ENCODE measurements at regions not wholly inside any gene's neighbourhood (a gene's known extent, or its start where the extent isn't known, plus 50 kb on each side); places are given as distances from the start of the nearest gene placed in this dataset.

- no peak for TF ChIP-seq CTCF (conservative IDR thresholded peaks at IDR 0.05)
- no peak overlapping the region for H3K4me3 Mint-ChIP-seq
- no peaks in the 10 kb centered on the region for H3K36me3 Mint-ChIP-seq
- H3K27ac Mint-ChIP-seq, result no peak overlapping the region
- DNase-seq (ENCODE audit: extremely low spot score, unreplicated experiment), result no peak
- H3K27me3 Mint-ChIP-seq, result peaks cover 13% of the 10 kb centered on the region
- H3K9me3 Mint-ChIP-seq, result no peaks in the 10 kb centered on the region
- peaks cover 6% of the 10 kb centered on the region for H3K4me1 Mint-ChIP-seq (ENCODE audit: unreplicated experiment)
Measured at GRCh38 chr20:21033817-21034216, 72.3 kb downstream of the LINC00237 start.

DNA sequence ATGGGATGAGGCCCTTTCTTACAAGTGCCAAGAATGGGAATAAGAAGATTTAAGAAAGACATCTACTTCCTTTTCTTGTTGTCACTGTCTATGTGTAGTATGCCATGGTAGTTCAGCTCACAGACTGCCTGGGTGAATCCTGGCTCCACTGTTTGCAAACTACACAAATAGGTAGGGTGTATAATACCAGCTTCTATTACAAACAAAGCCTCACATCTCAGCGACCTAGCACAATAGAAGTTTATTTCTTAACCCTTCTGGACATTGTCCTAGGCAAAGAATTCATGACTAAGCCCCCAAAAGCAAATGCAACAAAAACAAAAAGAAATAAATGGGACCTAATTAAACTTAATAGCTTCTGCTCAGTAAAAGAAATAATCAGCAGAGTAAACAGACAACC lies 74.5 kb downstream of the LINC00237 start:
- no peaks in the 10 kb centered on the region for H3K36me3 Mint-ChIP-seq
- no peak for TF ChIP-seq CTCF (conservative IDR thresholded peaks at IDR 0.05)
- peaks cover 11% of the 10 kb centered on the region for H3K4me1 Mint-ChIP-seq (ENCODE audit: unreplicated experiment)
- peaks cover 13% of the 10 kb centered on the region for H3K27me3 Mint-ChIP-seq
- no peak overlapping the region for H3K27ac Mint-ChIP-seq
- no peaks in the 10 kb centered on the region for H3K9me3 Mint-ChIP-seq
- H3K4me3 Mint-ChIP-seq, result no peak overlapping the region
- DNase-seq (ENCODE audit: extremely low spot score, unreplicated experiment), result no peak

- Mint-ChIP-seq H3K4me3 (no peak overlapping the region), H3K9me3 (no peaks in the 10 kb centered on the region), H3K27ac (peak overlapping the region; percentile 12), H3K27me3 (peaks cover 11% of the 10 kb centered on the region), H3K4me1 (ENCODE audit: unreplicated experiment) (peaks cover 11% of the 10 kb centered on the region), H3K36me3 (no peaks in the 10 kb centered on the region)
- no peak for DNase-seq (ENCODE audit: extremely low spot score, unreplicated experiment)
- TF ChIP-seq CTCF (conservative IDR thresholded peaks at IDR 0.05), result no peak
Measured at GRCh38 chr20:21029341-21029740, 76.8 kb downstream of the LINC00237 start.

GRCh38 chr20:21028921-21029320 lies 77.2 kb downstream of the LINC00237 start:
- H3K27ac Mint-ChIP-seq, result peak overlapping the region; percentile 12
- no peak for DNase-seq (ENCODE audit: extremely low spot score, unreplicated experiment)
- H3K4me1 Mint-ChIP-seq (ENCODE audit: unreplicated experiment), result peaks cover 11% of the 10 kb centered on the region

DNA sequence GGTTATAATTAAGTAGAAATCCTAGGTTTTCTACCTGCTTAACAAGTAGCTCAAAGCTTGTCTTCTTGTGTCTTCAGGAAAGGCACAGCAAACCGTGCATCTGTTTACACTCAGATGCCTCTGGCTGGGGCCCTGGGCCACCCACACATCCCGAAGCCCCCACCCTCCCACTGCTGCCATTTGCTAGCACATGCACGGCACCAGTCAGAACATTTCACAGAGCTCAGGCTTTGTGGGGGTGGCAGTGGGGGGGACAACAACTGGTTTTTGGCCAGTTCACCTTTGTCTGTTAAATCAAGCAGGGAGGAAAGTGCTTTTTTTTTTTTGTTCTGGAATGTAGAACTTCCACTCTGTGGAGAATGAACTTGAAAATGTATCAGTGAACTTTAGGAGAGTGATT lies 77.7 kb downstream of the LINC00237 start:
- no peaks in the 10 kb centered on the region for H3K9me3 Mint-ChIP-seq
- H3K36me3 Mint-ChIP-seq, result no peaks in the 10 kb centered on the region
- no peak overlapping the region for H3K4me3 Mint-ChIP-seq
- no peak for TF ChIP-seq CTCF (conservative IDR thresholded peaks at IDR 0.05)
- DNase-seq (ENCODE audit: extremely low spot score, unreplicated experiment), result no peak
- peaks cover 11% of the 10 kb centered on the region for H3K4me1 Mint-ChIP-seq (ENCODE audit: unreplicated experiment)
- peaks cover 10% of the 10 kb centered on the region for H3K27me3 Mint-ChIP-seq
- no peak overlapping the region for H3K27ac Mint-ChIP-seq

More at GRCh38 chr20:21028921-21029320, 77.2 kb downstream of the LINC00237 start:
- TF ChIP-seq CTCF (conservative IDR thresholded peaks at IDR 0.05), result no peak
- Mint-ChIP-seq H3K36me3 (no peaks in the 10 kb centered on the region), H3K9me3 (no peaks in the 10 kb centered on the region), H3K4me3 (no peak overlapping the region), H3K27me3 (peaks cover 10% of the 10 kb centered on the region)

GRCh38 chr20:21027569-21027968 lies 78.6 kb downstream of the LINC00237 start:
- peaks cover 11% of the 10 kb centered on the region for H3K4me1 Mint-ChIP-seq (ENCODE audit: unreplicated experiment)
- no peak overlapping the region for H3K27ac Mint-ChIP-seq
- H3K27me3 Mint-ChIP-seq, result peaks cover 10% of the 10 kb centered on the region
- H3K4me3 Mint-ChIP-seq, result no peak overlapping the region
- TF ChIP-seq CTCF (conservative IDR thresholded peaks at IDR 0.05), result peak; percentile 57
- H3K36me3 Mint-ChIP-seq, result no peaks in the 10 kb centered on the region
- no peaks in the 10 kb centered on the region for H3K9me3 Mint-ChIP-seq
- no peak for DNase-seq (ENCODE audit: extremely low spot score, unreplicated experiment)
